Bone marrow (tissue), 2 donors: ENCODE measurements at regions not wholly inside any gene's neighbourhood (a gene's known extent, or its start where the extent isn't known, plus 50 kb on each side); places are given as distances from the start of the nearest gene placed in this dataset.

ENCODE experiments used
- DNase-seq, 2 donors: peaks; one replicate each; lab custom pipeline; 2025; lab: John Stamatoyannopoulos, UW

DNA sequence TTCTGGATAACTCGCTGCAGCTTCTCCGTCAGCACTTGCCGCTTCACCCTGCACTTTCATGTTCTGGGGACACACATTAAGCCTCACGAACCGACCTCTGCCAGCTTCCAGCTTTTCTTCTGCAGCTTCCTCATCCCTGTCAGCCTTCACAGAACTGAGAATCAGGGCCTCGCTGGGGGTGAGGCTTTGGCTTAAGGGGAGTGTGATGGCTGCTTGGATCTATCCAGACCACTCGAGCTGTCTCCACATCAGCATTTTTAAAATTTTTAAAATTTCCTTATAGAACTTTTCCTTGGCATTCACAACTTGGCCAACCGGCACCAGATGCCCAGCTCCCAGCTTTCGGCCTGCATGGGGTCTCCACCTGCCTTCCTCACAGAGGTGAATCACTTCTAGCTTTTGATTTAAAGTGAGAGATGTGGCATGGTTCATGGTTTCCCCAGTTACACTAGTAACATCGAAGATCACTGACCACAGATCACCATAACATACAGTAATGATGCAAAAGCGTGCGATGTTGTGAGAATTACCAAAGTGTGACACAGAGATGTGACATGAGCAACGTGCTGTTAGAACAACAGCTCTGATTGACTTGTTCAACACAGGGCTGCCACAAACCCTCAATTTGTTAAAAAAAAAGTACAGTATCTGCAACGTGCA lies 139.1 kb upstream of the C14orf180 start:
- no peak for DNase-seq

- DNase-seq: no peak
These were observed 138.1 kb upstream of the C14orf180 start for GRCh38 chr14:104441275-104442106.

DNA sequence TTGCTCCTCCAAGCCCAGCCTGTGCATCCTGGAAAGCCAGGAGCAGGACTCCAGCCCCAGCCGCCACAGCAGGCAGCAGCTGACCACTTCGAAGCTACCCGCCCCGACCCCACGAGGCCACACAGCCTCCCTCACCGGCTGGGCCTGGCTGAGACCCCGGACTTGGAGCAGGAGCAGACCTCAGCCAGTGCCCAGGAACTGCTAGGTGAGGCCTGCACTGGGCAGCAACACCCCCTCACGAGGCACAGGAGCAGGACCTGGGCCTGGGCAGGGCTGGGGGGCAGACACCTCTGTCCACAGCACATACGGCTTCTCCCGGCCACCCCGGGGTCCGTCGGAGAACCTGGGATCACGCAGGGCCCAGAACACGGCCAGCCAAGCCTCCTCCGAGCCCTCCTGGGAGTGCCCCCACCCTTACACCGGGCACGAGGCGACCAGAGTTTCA lies 137.4 kb upstream of the C14orf180 start:
- DNase-seq: no peak

DNA sequence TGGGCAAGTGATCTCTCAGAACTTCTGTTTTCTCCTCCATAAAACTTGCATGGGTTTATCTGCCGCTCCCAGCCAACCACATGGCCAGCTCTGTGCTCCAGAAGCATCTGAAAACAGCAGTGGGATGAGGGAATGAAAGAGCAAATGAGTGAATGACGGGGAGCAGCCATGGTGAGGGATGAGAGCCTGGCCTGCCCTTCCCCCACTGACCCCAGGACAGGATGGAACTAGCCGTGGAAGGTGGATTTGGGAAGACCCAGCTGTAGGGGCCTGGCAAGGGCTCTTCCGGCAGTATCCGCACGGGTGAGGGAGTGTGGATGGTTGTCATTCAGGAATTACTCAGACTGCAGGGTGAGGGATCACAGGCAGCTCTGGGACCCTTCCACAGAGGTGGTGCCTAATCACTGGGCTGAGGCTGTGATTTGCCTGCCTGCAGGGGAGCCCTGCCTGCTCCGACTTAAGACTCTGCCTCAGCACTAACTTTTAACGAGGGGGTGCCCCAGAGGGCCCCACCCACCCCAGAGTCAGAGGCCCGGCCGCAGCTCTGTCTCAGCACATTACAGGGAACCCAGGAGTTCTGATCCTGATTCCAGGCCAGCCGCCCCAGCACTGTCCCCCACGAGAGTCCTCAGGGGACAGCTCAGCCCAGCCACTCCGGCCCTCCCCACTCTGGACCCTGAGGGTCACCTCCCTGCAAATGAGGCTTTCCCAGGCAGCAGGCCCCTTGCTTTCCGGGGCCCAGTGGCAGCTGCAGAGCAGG lies 136.8 kb upstream of the C14orf180 start:
- DNase-seq: no peak

DNA sequence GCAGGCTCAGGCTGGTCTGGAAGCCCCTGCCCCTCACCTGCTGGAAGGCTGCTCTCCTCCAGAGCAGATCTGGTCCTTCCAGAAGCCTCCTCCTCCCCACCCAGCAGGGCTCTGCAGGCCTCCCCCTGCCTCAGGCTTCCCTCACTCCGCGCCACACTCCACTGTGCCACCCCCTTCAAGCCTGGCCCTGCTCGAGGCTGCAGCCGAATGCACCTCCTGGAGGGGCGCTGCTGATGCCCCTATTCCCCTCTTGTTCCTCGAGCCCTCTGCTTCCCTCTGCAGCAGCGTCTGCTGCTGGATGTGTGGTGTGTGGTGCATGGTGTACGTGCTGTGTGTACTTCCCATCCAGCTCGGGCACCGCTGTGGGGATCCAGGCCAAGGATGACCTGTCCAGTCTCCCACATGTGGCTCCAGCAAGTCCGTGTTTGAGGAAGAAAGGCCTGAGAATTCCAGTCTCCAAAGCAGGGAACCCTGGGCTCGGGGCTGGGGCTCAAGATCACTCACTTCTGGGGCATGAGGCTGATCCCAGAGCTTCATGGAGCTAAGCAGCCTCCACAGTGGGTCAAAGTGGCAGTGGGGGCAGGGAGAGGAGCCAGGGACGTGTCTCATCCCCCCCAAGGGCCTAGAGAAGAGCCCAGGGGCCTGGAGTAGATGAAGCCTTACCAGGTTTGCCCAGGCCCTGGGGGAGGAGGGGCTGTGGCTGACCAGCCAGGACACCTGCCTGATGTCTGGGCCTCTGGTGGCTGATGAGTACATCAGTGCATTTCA lies 136.0 kb upstream of the C14orf180 start:
- no peak for DNase-seq

- no peak for DNase-seq
These were observed 135.2 kb upstream of the C14orf180 start for GRCh38 chr14:104444159-104445030.

DNA sequence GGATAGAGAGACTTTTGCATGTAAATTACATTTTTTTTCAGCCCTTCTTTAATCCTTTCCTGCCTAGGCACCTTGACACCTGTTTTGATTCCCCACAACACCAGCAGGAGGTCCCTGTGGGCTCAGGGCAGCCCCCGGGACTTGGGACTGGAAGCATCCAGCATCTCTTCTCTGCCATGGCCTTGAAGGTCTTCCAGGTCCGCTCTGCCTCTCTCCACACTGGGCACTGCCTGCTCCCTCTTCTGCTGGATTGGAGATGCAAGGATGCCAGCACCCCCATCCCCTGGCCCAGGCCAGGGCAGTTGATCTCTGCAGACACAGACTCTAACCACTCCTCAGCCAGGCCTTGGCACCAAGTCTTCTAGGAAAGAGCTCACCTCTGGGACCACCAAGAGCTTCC lies 134.5 kb upstream of the C14orf180 start:
- DNase-seq: no peak

- no peak for DNase-seq
These were observed 133.7 kb upstream of the C14orf180 start for GRCh38 chr14:104445832-104446381.

- no peak for DNase-seq
These were observed 133.0 kb upstream of the C14orf180 start for GRCh38 chr14:104446611-104447010.

DNA sequence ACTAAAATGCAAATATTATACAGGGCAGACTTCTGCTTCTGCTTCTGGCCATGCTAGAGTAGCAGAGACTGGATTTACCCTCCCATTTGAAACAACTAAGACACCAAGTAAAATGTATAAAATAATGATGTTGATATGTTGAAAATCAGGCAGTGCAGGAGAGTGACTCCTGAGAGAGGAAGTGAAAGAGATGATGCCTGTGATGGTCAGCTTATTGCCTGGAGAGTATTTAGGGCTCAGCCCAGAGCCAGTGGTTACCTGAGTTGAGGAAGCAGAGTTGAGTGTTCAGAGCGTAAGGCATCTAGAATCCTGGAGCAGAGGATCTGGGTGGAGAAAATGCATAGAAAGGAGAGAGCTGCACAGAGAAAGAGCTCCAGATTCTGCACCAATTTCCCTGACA lies 131.8 kb upstream of the C14orf180 start:
- no peak for DNase-seq

GRCh38 chr14:104448321-104448720 lies 131.2 kb upstream of the C14orf180 start:
- DNase-seq: no peak

GRCh38 chr14:104448721-104449120 lies 130.8 kb upstream of the C14orf180 start:
- no peak for DNase-seq

GRCh38 chr14:104450811-104451401 lies 128.7 kb upstream of the C14orf180 start:
- DNase-seq: no peak

GRCh38 chr14:104451474-104451873 lies 128.1 kb upstream of the C14orf180 start:
- no peak for DNase-seq

DNA sequence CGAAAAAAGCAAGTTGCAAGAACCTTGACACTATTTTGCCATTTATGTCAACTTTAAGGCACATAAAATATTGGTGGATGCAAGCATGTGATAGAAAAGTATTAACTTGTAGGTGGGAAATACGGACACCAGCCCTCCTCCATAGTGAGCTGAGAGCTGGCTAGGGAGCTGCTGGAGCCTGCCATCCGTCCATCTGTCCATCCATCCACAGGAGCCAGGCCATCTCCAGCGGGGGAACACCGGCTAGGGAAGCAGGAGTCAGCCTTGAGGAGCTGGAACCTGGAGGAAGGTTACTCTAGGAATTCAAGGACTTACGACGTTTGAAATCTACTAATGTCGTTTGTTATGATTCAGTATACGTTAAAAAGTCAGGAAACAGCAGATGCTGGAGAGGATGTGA lies 120.7 kb upstream of the C14orf180 start:
- no peak for DNase-seq

- DNase-seq: no peak
These were observed 118.5 kb upstream of the C14orf180 start for GRCh38 chr14:104460791-104461651.

DNA sequence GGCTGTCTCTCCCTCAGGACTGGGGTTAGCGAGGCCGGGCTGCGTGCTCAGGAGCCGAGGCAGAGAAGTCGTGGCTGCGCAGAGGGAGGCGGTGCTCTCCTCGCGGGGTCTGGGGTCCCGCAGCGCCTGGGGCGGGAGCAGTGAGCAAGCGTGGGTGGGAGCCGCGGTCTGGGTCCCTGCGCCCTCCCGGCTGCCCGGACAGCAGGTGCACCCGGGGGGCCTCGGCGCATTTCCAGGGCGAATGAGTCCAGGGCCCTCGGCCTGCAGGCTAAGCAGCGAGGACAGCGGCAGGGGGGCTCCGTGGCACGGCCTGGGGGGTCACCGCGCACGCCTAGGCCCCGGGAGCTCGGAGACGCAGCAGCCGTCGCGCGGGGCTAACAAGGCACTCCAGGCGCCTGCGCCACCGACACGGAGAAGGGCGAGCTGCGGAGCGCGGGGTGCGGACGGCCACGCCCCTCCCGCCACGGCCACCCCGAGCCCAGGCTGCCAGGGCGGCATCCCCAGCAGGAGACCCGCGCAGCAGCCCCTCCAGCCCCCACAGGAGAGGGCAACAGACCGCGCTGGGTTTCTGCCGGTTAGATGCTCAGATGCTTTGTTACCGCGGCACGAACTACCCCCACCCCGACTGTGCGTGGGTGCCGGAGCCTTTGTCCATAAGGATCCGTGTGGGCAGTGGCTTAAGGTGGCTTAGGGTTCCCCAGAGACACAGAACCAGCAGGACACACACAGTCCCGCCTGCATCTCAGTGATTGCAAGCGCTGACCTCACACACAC lies 117.7 kb upstream of the C14orf180 start:
- DNase-seq: no peak
